Smooth muscle cell (in vitro differentiated cells): ENCODE measurements at regions not wholly inside any gene's neighbourhood (a gene's known extent, or its start where the extent isn't known, plus 50 kb on each side); places are given as distances from the start of the nearest gene placed in this dataset.

Experiments
- DNase-seq: peaks from one replicate; lab custom pipeline; 2025; ENCODE audit not compliant: unreplicated experiment; lab: John Stamatoyannopoulos, UW
- H2AFZ ChIP-seq: fragments of 200-600 bp; sonication (generic); 2 replicates; pipeline ENCODE4 v1.6.0; 2016; ENCODE audit warnings: antibody characterized with exemption, low read depth, mild to moderate bottlenecking
- H3F3A ChIP-seq: fragments of 200-600 bp; sonication (generic); 2 replicates; pipeline ENCODE4 v1.6.0; 2017; ENCODE audit warnings: antibody characterized with exemption, low read depth
- H3K27ac ChIP-seq: fragments of 200-600 bp; sonication (generic); 2 replicates; pipeline ENCODE4 v1.5.1; 2016; ENCODE audit warnings: low read depth, mild to moderate bottlenecking
- H3K27me3 ChIP-seq: fragments of 200-600 bp; sonication (generic); 2 replicates; pipeline ENCODE4 v1.6.1; 2016; ENCODE audit warnings: low read depth, mild to moderate bottlenecking
- H3K36me3 ChIP-seq: fragments of 200-600 bp; sonication (generic); 2 replicates; pipeline ENCODE4 v1.5.1; 2016; ENCODE audit warnings: low read depth
- H3K4me1 ChIP-seq: fragments of 200-600 bp; sonication (generic); 2 replicates; pipeline ENCODE4 v1.5.1; 2016; ENCODE audit warnings: low read depth
- H3K4me2 ChIP-seq: fragments of 200-600 bp; sonication (generic); 2 replicates; pipeline ENCODE4 v1.6.0; 2016; ENCODE audit warnings: mild to moderate bottlenecking
- H3K4me3 ChIP-seq: fragments of 200-600 bp; sonication (generic); 2 replicates; pipeline ENCODE4 v1.5.1; 2016; ENCODE audit warnings: mild to moderate bottlenecking
- H3K79me2 ChIP-seq: fragments of 200-600 bp; sonication (generic); 2 replicates; pipeline ENCODE4 v1.6.0; 2016; ENCODE audit warnings: low read depth, mild to moderate bottlenecking
- H3K9ac ChIP-seq: fragments of 200-600 bp; sonication (generic); 2 replicates; pipeline ENCODE4 v1.6.0; 2016; ENCODE audit warnings: low read depth
- H3K9me3 ChIP-seq: fragments of 200-600 bp; sonication (generic); replicated peaks from 2 replicates; pipeline ENCODE4 v1.5.1; 2016; ENCODE audit warnings: low read depth
- H4K20me1 ChIP-seq: fragments of 200-600 bp; sonication (generic); 2 replicates; pipeline ENCODE4 v1.6.0; 2016; ENCODE audit warnings: low read depth
- CTCF ChIP-seq: fragments of 200-600 bp; sonication (generic); IDR thresholded peaks from 2 replicates; pipeline ENCODE4 v1.5.1; 2017; ENCODE audit warnings: borderline replicate concordance, mild to moderate bottlenecking, antibody characterized with exemption; ENCODE audit not compliant: insufficient read depth, poor library complexity, severe bottlenecking
- WGBS: methylation state at CpG from one replicate; pipeline ENCODE4 v1.1.7; 2016; ENCODE audit warnings: low lambda C conversion rate; 5-methylcytosine and 5-hydroxymethylcytosine counted together

- Histone ChIP-seq H3F3A (peaks cover 14% of the 10 kb centered on the region), H3K4me1 (peaks cover 36% of the 10 kb centered on the region), H3K4me2 (peak overlapping the region; percentile 77), H3K9me3 (no peaks in the 10 kb centered on the region), H3K27ac (peak overlapping the region; percentile 88), H3K27me3 (no peaks in the 10 kb centered on the region), H4K20me1 (no peaks in the 10 kb centered on the region), H3K9ac (no peak overlapping the region), H3K79me2 (peaks cover 8% of the 10 kb centered on the region), H3K4me3 (no peak overlapping the region), H2AFZ (no peak overlapping the region), H3K36me3 (no peaks in the 10 kb centered on the region)
- DNase-seq: no peak
- no peak for TF ChIP-seq CTCF
- 40% methylated on average over 4 of the region's 4 CpGs for WGBS
Measured at GRCh38 chr10:60664859-60665258, 113.4 kb upstream of the CDK1 start.

GRCh38 chr10:60663850-60664249 is 114.4 kb upstream of the CDK1 start:
- DNase-seq: no peak
- no peak overlapping the region for H2AFZ ChIP-seq
- H3F3A ChIP-seq: peaks cover 14% of the 10 kb centered on the region
- H3K27ac ChIP-seq: peak overlapping the region; percentile 88
- H3K4me1 ChIP-seq: peaks cover 36% of the 10 kb centered on the region
- peak overlapping the region; percentile 77 for H3K4me2 ChIP-seq
- no peaks in the 10 kb centered on the region for H3K36me3 ChIP-seq
- peaks cover 15% of the 10 kb centered on the region for H3K79me2 ChIP-seq
- H4K20me1 ChIP-seq: no peaks in the 10 kb centered on the region
- WGBS: 20% methylated on average over 7 of the region's 7 CpGs
- no peak overlapping the region for H3K9ac ChIP-seq
- H3K4me3 ChIP-seq: no peak overlapping the region
- H3K27me3 ChIP-seq: no peaks in the 10 kb centered on the region
- H3K9me3 ChIP-seq: no peaks in the 10 kb centered on the region
- no peak for TF ChIP-seq CTCF

- 21% methylated on average over 4 of the region's 4 CpGs for WGBS
- Histone ChIP-seq H3K36me3 (peaks cover 4% of the 10 kb centered on the region), H3K9me3 (no peaks in the 10 kb centered on the region), H4K20me1 (no peaks in the 10 kb centered on the region), H3K9ac (peak overlapping the region; percentile 44), H3K4me3 (no peak overlapping the region), H3K4me1 (peaks cover 36% of the 10 kb centered on the region), H3K27me3 (no peaks in the 10 kb centered on the region), H3F3A (peaks cover 12% of the 10 kb centered on the region), H3K79me2 (peaks cover 15% of the 10 kb centered on the region), H2AFZ (no peak overlapping the region), H3K27ac (peak overlapping the region; percentile 88), H3K4me2 (peak overlapping the region; percentile 77)
- TF ChIP-seq CTCF: no peak
- DNase-seq: no peak
Measured at GRCh38 chr10:60662917-60663614, 115.2 kb upstream of the CDK1 start.

GRCh38 chr10:60661637-60662036 is 116.6 kb upstream of the CDK1 start:
- Histone ChIP-seq H3K4me3 (no peak overlapping the region), H3K36me3 (peaks cover 8% of the 10 kb centered on the region), H3K27me3 (no peaks in the 10 kb centered on the region), H4K20me1 (no peaks in the 10 kb centered on the region), H2AFZ (no peak overlapping the region), H3K4me2 (peak overlapping the region; percentile 77), H3K27ac (peak overlapping the region; percentile 88), H3K9ac (no peak overlapping the region), H3K4me1 (peaks cover 36% of the 10 kb centered on the region), H3K79me2 (peaks cover 15% of the 10 kb centered on the region), H3K9me3 (no peaks in the 10 kb centered on the region), H3F3A (peaks cover 11% of the 10 kb centered on the region)
- no peak for TF ChIP-seq CTCF
- DNase-seq: no peak
- 7% methylated on average over 7 of the region's 7 CpGs for WGBS
